Endothelial cell (in vitro differentiated cells): ENCODE measurements at regions not wholly inside any gene's neighbourhood (a gene's known extent, or its start where the extent isn't known, plus 50 kb on each side); places are given as distances from the start of the nearest gene placed in this dataset.

Experiments
- DNase-seq: peaks from one replicate; pipeline ENCODE4 v3.0.0; 2021; ENCODE audit warnings: low spot score
- H3K27ac Mint-ChIP-seq: one replicate; pipeline ENCODE4 v1.8.0; 2021; ENCODE audit warnings: mixed read lengths, inconsistent platforms; ENCODE audit not compliant: unreplicated experiment
- H3K27me3 Mint-ChIP-seq: one replicate; pipeline ENCODE4 v1.8.0; 2021; ENCODE audit warnings: mild to moderate bottlenecking, moderate library complexity, mixed read lengths, inconsistent platforms; ENCODE audit not compliant: unreplicated experiment
- H3K36me3 Mint-ChIP-seq: one replicate; pipeline ENCODE4 v1.8.0; 2021; ENCODE audit warnings: mild to moderate bottlenecking, low read depth, mixed read lengths, inconsistent platforms; ENCODE audit not compliant: unreplicated experiment
- H3K4me1 Mint-ChIP-seq: one replicate; pipeline ENCODE4 v1.8.0; 2021; ENCODE audit warnings: mild to moderate bottlenecking, mixed read lengths, inconsistent platforms; ENCODE audit not compliant: unreplicated experiment
- H3K4me3 Mint-ChIP-seq: one replicate; pipeline ENCODE4 v1.8.0; 2021; ENCODE audit warnings: mild to moderate bottlenecking, mixed read lengths, inconsistent platforms; ENCODE audit not compliant: unreplicated experiment
- H3K9me3 Mint-ChIP-seq: one replicate; pipeline ENCODE4 v1.8.0; 2021; ENCODE audit warnings: mixed read lengths, inconsistent platforms; ENCODE audit not compliant: unreplicated experiment
- TF ChIP-seq, protein P1 (sequence below): fragments of 200-600 bp; sonication (generic); IDR thresholded peaks from one replicate; pipeline ENCODE4 v1.5.0; 2021; ENCODE audit warnings: antibody characterized with exemption; ENCODE audit not compliant: unreplicated experiment

DNA sequence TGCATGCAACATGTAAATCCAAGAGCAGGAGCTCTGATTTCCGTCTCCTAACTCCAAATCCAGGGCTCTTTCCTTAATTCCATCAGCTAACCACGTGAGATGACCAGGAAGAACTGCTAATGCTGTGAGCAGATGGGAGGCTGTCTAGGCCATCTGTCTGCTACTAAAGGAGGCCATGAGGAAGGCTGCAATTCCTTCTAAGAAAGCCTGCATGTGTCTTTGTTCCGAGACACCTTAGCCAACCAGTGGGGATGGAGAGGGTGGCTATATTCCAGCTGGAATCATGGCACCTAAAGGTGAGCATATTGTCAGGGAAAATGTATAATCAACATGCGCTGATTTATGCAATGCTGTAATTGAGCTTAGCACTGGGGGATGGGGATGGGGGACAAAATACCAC lies 267.2 kb upstream of the CDH5 start:
- DNase-seq = no peak
- H3K4me1 Mint-ChIP-seq = no peaks in the 10 kb centered on the region
- no peaks in the 10 kb centered on the region for H3K9me3 Mint-ChIP-seq
- no peaks in the 10 kb centered on the region for H3K27me3 Mint-ChIP-seq
- no peak overlapping the region for H3K4me3 Mint-ChIP-seq
- H3K27ac Mint-ChIP-seq = no peak overlapping the region
- no peaks in the 10 kb centered on the region for H3K36me3 Mint-ChIP-seq
- TF ChIP-seq, protein P1, sequence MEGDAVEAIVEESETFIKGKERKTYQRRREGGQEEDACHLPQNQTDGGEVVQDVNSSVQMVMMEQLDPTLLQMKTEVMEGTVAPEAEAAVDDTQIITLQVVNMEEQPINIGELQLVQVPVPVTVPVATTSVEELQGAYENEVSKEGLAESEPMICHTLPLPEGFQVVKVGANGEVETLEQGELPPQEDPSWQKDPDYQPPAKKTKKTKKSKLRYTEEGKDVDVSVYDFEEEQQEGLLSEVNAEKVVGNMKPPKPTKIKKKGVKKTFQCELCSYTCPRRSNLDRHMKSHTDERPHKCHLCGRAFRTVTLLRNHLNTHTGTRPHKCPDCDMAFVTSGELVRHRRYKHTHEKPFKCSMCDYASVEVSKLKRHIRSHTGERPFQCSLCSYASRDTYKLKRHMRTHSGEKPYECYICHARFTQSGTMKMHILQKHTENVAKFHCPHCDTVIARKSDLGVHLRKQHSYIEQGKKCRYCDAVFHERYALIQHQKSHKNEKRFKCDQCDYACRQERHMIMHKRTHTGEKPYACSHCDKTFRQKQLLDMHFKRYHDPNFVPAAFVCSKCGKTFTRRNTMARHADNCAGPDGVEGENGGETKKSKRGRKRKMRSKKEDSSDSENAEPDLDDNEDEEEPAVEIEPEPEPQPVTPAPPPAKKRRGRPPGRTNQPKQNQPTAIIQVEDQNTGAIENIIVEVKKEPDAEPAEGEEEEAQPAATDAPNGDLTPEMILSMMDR = no peak

DNA sequence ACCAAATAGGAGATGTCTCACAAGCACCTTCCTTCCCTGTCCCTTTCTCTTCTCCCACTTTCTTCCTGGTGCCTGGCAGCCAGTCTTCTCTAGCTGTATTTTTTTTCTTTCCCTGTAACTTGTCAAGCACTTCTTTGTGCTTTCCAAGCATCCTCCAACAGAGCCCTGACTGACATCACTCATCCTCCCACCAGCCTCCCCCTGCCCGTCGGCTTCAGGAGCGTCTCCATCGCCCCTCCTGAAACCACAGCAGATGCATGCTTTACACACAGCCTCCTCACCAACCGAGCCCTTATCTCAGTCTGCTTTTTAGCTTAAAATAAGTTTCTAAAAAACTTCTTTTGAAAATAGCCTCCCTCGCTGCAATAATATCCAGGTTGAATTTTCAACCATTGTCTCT lies 268.7 kb upstream of the CDH5 start:
- H3K4me1 Mint-ChIP-seq = no peaks in the 10 kb centered on the region
- TF ChIP-seq, protein P1 = no peak
- H3K4me3 Mint-ChIP-seq = no peak overlapping the region
- DNase-seq = no peak
- no peaks in the 10 kb centered on the region for H3K9me3 Mint-ChIP-seq
- no peaks in the 10 kb centered on the region for H3K36me3 Mint-ChIP-seq
- no peak overlapping the region for H3K27ac Mint-ChIP-seq
- H3K27me3 Mint-ChIP-seq = peaks cover 3% of the 10 kb centered on the region

DNA sequence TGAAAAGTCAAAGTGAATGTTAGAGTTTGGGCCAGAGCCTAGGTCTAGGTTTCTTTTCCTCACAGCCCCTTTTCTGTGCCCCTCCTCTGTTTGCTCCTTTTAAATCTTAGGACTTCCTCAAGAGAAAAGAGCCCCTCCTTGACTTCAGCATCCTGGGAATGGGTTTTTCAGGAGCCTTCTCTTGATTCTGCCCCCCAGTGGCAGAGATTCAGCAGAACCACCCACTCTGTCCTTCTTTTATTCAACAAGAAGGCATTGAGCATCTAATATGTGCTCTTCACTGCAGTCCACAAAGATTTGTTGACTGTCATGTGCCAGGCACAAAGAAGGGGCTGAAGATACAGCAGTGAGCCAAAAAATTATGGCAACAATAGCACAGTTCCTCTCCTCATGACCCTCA lies 270.8 kb upstream of the CDH5 start:
- Mint-ChIP-seq H3K27me3 (peaks cover 4% of the 10 kb centered on the region), H3K27ac (no peak overlapping the region), H3K4me3 (no peak overlapping the region), H3K4me1 (no peaks in the 10 kb centered on the region), H3K9me3 (no peaks in the 10 kb centered on the region), H3K36me3 (no peaks in the 10 kb centered on the region)
- DNase-seq = no peak
- TF ChIP-seq, protein P1 = no peak

DNA sequence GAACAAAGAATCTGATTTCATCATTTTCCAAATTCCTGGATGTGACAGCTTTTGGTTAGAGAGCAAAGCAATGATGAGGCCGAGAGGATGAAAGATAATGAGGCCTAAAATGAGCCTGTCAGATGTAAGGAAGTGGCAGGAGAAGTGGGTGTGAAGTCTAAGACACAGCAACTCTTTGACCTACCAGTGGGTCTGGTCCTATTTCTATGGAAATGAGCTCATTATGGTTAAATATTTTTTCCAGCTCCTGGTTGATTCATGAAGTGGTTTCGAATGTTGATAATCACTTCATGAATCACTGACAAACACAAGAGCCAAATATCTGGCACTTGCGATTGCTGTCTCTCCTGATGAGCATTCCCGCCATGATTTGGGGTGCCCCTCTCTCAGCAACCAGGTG lies 273.3 kb upstream of the CDH5 start:
- Mint-ChIP-seq H3K9me3 (no peaks in the 10 kb centered on the region), H3K4me3 (no peak overlapping the region), H3K36me3 (no peaks in the 10 kb centered on the region), H3K4me1 (no peaks in the 10 kb centered on the region), H3K27ac (no peak overlapping the region), H3K27me3 (peaks cover 4% of the 10 kb centered on the region)
- TF ChIP-seq, protein P1 = no peak
- no peak for DNase-seq

DNA sequence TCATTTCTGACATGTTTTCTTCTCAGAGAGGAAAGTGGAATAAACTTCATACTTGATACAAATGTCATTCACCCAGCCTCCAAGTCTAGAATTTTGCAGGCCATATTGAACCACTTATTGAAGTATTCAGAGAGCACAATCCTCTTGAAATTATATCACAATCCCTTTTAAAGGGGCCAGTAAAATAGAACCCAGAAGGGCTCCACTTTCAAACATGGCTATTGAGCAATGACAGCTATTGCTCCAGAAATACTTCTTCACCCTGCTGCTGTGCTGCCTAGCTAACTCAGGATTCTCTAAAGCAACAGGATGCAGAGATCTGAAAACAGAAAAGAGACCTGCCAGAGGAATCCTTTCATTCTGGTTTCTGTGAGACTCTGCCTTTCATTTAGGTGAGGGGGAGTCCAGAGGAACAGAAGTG lies 275.0 kb upstream of the CDH5 start:
- no peaks in the 10 kb centered on the region for H3K9me3 Mint-ChIP-seq
- no peak overlapping the region for H3K4me3 Mint-ChIP-seq
- peaks cover 4% of the 10 kb centered on the region for H3K27me3 Mint-ChIP-seq
- no peaks in the 10 kb centered on the region for H3K36me3 Mint-ChIP-seq
- TF ChIP-seq, protein P1 = no peak
- H3K27ac Mint-ChIP-seq = no peak overlapping the region
- no peak for DNase-seq
- H3K4me1 Mint-ChIP-seq = no peaks in the 10 kb centered on the region
